ENCODE measurements at regions not wholly inside any gene's neighbourhood (a gene's known extent, or its start where the extent isn't known, plus 50 kb on each side); places are given as distances from the start of the nearest gene placed in this dataset.

- Mint-ChIP-seq H3K4me3 (no peak overlapping the region), H3K36me3 (ENCODE audit: insufficient read depth in 1 of 3, low read depth in 3 of 3) (no peaks in the 10 kb centered on the region), H3K27me3 (ENCODE audit: low read depth) (no peaks in the 10 kb centered on the region), H3K4me1 (no peaks in the 10 kb centered on the region), H3K27ac (no peak overlapping the region), H3K9me3 (no peaks in the 10 kb centered on the region)
- Histone ChIP-seq H2BK20ac (ENCODE audit: low read depth, low read length, poor library complexity, severe bottlenecking) (no peak overlapping the region), H2AK5ac (ENCODE audit: insufficient read length, low read length) (no peak overlapping the region), H2BK120ac (ENCODE audit: low read depth, low read length, poor library complexity, severe bottlenecking) (no peak overlapping the region), H2BK5ac (ENCODE audit: insufficient read length, low read length) (no peak overlapping the region), H4K8ac (replicated peaks; ENCODE audit: insufficient read length, low read depth, low read length) (no peak overlapping the region), H4K5ac (ENCODE audit: insufficient read length, low read depth, low read length) (no peak overlapping the region), H3K9me3 (ENCODE audit: control insufficient read depth, low read depth, low read length) (no peaks in the 10 kb centered on the region), H3K27me3 (ENCODE audit: insufficient read depth, low read length) (no peaks in the 10 kb centered on the region), H2AFZ (ENCODE audit: low read length) (no peak overlapping the region), H3K56ac (ENCODE audit: insufficient read length, low read depth, low read length) (no peak overlapping the region), H3K14ac (ENCODE audit: insufficient read depth, low read length) (no peak overlapping the region), H4K91ac (ENCODE audit: insufficient read length, low read depth, low read length) (no peak overlapping the region), H2BK15ac (ENCODE audit: low read depth, low read length) (no peak overlapping the region), H4K20me1 (ENCODE audit: control insufficient read depth, insufficient read depth, insufficient read length) (no peaks in the 10 kb centered on the region), H3K4ac (ENCODE audit: low read depth, low read length) (no peak overlapping the region), H3K18ac (ENCODE audit: insufficient read length, low read depth, low read length) (no peak overlapping the region), H3K27ac (ENCODE audit: insufficient read length, low read depth, low read length) (no peak overlapping the region), H3K4me2 (ENCODE audit: insufficient read depth, insufficient read length, low read length) (no peak overlapping the region), H3K23me2 (ENCODE audit: insufficient read length, low read depth, low read length, poor library complexity, severe bottlenecking) (no peaks in the 10 kb centered on the region), H3K79me2 (ENCODE audit: insufficient read depth, low read length) (no peaks in the 10 kb centered on the region), H3K4me1 (ENCODE audit: insufficient read depth, low read length) (no peaks in the 10 kb centered on the region), H3K9ac (ENCODE audit: extremely low read depth, insufficient read length, low read length) (no peak overlapping the region), H2BK12ac (ENCODE audit: insufficient read length, low read depth, low read length) (no peak overlapping the region), H3K79me1 (ENCODE audit: insufficient read depth, low read depth, low read length, poor library complexity, severe bottlenecking) (no peaks in the 10 kb centered on the region), H3K23ac (ENCODE audit: insufficient read length, low read depth, low read length) (no peak overlapping the region), H3T11ph (ENCODE audit: low read length) (no peak overlapping the region)
- no CpG with 5 or more reads among the region's 4 CpGs for WGBS (ENCODE audit: extremely low coverage, insufficient read length, low lambda C conversion rate)
- no peak for DNase-seq
- no peak for TF ChIP-seq CTCF (conservative IDR thresholded peaks at IDR 0.05)
Observed at GRCh38 chr5:40395251-40395650, 284.5 kb upstream of the PTGER4 start.

Measured in H9 (cell line).